ENCODE measurements at regions not wholly inside any gene's neighbourhood (a gene's known extent, or its start where the extent isn't known, plus 50 kb on each side); places are given as distances from the start of the nearest gene placed in this dataset.

GRCh38 chr16:86157616-86158247 lies 258.8 kb downstream of the IRF8 start:
- no peak for DNase-seq (ENCODE audit: low spot score)

GRCh38 chr16:86158688-86159360 lies 259.9 kb downstream of the IRF8 start:
- DNase-seq (ENCODE audit: low spot score): no peak

DNA sequence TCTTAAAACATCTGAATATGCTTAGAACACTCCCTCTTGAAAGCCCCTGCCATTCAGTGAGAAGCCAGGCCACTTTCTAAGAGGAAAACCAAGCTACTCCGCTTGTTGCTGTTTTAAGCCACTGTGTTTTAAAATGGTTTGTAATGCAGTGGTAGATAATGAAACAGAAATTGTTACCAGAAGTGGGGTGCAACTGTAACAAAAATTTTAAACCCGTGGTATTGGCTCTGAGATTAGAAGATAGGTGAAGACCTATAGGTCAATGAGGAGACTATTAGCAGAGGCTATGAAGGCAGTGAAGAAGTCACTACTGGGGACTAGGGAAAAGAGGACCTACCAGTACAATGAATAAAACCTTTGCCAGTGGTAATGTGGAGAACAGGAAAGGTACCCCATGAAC lies 266.5 kb downstream of the IRF8 start:
- no peak for DNase-seq (ENCODE audit: low spot score)

DNA sequence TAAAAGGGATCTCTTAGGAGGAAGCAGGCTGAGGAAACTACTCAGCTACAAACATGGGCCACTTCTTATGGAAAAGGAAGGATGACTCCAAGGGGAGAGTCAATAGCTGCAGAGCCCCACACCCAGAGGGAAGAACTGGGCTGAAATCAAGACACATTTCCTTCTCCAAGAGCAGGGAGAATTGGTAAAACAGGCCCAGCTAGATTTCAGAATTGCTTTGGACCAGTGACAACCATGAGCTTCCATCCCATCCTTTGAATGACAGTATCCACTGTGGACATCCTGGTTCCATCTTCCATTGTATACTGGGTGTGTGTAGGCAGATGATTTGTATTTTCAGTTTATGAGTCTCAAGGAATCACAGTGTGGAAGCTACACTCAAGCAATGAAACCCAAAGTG lies 267.5 kb downstream of the IRF8 start:
- no peak for DNase-seq (ENCODE audit: low spot score)

- DNase-seq (ENCODE audit: low spot score): no peak
Observed at GRCh38 chr16:86167061-86167460, 268.1 kb downstream of the IRF8 start.

DNA sequence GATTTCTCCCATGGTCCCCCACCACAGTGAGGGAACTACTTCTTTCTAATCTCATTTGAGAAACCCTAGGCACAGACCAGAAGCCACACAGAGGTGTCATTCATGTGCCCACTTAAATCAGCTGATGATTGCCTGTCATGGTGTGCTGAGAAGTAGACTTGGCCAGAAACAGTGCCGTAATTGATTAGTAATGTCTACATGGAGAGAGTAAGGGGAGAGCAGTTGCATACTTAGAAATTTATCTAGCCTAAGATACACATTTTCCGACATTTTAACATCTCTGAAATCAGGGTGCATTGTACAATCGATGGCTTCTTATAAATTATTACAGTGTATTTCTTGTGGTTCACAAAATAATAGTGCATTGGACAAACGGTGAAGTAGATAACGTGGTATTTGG lies 271.8 kb downstream of the IRF8 start:
- DNase-seq (ENCODE audit: low spot score): no peak

GRCh38 chr16:86171329-86171728 lies 272.4 kb downstream of the IRF8 start:
- no peak for DNase-seq (ENCODE audit: low spot score)

- no peak for DNase-seq (ENCODE audit: low spot score)
Observed at GRCh38 chr16:86175816-86176215, 276.9 kb downstream of the IRF8 start.

DNA sequence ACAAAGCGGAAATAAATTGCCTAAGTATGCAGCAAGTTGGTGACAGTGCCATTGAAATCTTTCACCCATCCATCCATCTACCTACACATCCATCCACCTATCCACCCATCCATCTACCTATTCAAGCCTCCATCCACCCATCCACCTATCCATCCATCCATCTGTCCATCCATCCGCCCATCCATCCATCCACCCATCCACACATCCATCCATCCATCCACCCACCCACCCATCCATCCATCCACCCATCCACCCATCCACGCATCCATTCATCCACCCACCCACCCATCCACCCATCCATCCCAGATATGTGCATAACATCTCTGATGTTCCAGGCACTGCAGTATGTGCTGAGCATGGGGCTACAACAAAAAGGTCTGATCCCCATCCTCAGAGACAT lies 277.5 kb downstream of the IRF8 start:
- DNase-seq (ENCODE audit: low spot score): no peak

GRCh38 chr16:86180244-86180643 lies 281.3 kb downstream of the IRF8 start:
- no peak for DNase-seq (ENCODE audit: low spot score)

- no peak for DNase-seq (ENCODE audit: low spot score)
Observed at GRCh38 chr16:86180780-86181179, 281.8 kb downstream of the IRF8 start.

GRCh38 chr16:86181526-86181925 lies 282.6 kb downstream of the IRF8 start:
- DNase-seq (ENCODE audit: low spot score): no peak

- no peak for DNase-seq (ENCODE audit: low spot score)
Observed at GRCh38 chr16:86184185-86184584, 285.2 kb downstream of the IRF8 start.

DNA sequence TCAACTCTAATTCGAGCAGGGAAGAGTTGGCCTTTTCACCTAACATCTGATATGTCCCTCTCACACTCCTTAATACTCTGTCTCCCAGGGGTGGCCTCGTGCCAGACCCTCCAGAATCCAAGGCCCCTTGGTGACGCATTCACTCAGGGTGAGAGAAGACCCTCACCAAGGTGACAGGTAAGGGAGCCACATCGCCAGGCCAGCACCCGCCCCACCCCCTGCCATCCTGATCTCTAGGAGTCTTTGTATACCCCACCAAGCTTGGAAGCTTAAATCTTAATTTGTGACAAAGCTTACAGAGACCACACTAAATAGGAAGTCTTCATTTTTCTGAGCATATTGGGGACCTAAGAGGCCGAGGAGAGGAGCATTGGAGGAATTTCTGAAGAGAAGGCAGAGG lies 286.1 kb downstream of the IRF8 start:
- DNase-seq (ENCODE audit: low spot score): no peak

DNA sequence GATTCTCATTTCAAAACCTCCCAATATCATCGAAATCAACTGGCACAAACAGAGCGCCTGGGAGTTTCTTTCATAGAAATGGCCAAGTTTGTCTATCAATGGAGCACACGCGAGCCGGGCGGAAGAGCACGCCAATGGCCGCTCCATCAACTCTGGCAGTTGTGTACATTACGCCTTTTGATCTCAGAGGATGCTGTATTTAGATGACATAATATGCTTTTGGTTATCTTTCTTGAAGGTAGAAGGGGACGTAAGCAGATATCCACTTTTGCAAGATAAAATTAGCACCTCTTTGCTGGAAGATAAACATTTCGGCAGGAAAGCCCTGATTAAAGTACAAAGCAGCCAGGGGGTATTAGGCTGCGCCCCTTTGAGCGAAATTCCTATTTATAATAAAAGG lies 287.4 kb downstream of the IRF8 start:
- DNase-seq (ENCODE audit: low spot score): no peak

DNA sequence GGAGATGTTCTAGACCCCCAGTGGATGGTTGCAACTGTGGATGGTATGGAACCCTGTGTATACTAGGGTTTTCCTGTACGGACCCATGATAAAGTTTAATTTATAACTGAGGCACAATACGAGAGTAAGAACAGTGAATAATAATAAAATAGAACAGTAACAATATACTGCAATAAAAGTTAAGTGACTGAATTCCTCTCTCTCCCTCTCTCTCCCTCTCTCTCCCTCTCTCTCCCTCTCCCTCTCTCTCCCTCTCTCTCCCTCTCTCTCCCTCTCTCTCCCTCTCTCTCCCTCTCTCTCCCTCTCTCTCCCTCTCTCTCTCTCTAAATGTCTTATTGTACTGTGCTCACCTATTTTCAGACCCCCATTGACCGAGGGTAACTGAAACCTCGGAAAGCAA lies 291.0 kb downstream of the IRF8 start:
- no peak for DNase-seq (ENCODE audit: low spot score)

DNA sequence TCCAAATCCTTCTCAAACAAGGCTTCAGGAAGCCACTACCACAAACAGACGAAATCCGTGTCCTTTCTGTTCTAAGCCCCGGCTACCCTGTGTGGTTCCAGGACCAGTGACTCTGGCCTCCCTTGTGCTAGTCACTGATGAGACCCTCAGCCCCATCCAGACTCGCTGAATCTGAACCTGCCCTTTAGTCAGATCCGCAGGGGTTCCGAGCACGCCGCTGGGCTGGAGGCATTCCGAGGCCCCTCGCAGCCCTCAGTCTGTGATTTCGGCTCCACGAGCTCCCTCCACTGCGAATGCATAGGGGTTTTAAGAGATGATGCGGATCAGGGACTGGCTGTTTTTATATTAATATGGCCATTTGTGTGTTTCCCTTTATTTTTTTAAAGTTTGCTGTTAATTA lies 292.7 kb downstream of the IRF8 start:
- DNase-seq (ENCODE audit: low spot score): no peak

GRCh38 chr16:86193528-86194193 lies 294.7 kb downstream of the IRF8 start:
- no peak for DNase-seq (ENCODE audit: low spot score)

DNA sequence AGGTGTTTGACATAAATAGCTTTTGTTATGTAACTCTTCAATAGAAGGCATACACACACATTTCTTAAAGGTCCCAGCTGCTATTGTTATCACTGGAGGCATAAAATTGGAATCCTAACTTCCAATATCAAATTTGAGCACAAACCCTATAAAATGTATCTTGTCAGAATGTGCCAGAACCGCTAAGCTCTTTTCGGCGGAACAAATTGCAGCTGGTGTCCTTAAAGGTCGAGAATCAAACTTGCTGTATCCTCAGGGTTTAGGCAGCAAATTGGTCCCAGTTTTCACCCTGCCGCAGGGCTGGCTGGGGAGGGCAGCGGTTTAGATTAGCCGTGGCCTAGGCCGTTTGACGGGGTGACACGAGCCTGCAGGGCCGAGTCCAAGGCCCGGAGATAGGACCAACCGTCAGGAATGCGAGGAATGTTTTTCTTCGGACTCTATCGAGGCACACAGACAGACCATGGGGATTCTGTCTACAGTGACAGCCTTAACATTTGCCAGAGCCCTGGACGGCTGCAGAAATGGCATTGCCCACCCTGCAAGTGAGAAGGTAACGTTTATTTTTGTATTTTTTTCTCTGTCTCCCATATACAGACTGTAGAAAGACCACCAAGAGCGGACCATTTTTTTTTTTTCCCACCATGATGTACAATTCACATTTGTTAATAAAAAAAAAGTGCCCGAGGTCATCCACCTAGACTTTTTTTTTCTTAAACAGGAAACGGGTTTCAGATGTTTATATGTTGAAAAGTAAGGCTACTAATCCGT lies 297.1 kb downstream of the IRF8 start:
- DNase-seq (ENCODE audit: low spot score): no peak

GRCh38 chr16:86196687-86197391 lies 297.9 kb downstream of the IRF8 start:
- no peak for DNase-seq (ENCODE audit: low spot score)

DNA sequence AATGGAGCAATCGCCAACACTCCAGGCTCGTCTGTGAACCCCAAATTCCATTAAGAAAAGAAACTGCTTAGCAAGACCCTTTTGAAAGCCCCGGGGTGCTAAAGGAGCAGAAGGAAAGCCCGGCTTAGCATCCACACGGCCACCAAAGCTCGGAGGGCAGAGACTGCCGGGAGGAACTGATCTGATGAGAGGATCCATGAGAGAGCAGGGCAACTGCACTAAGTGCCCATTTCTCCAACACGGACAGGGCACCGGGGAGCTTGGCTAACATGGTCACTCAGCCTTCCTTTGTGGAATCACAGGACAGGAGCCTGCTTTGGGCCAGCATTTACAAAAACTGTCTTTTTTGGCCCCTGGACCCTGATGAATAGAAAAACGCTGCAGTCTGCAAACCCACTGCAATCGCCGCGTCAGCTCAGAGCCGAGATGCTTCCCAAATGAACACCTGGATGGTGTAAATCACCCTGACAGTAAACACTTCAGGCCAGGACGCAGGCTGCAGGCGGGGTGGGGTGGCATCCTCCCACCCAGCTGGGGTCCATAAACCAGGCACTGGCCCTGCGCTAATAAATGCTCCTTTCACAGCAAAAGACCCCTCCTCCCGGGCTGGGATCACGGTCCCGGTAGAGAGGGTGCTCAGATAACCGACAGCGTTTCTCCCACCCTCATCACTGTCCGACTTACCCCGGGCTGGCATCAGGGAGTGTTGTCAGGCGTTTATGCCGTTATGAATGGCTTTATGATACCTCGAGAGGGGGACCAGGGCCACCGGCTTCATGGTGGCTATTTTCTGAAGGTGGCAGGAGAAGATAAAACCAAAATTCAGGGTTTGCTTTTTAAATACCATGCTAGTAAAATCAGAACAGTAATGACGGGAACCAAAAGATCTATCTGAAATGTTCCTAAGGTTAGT lies 299.5 kb downstream of the IRF8 start:
- no peak for DNase-seq (ENCODE audit: low spot score)

Data from pons (tissue), 1 donor.